IPS DF 6.9 (cell line): ENCODE measurements at regions not wholly inside any gene's neighbourhood (a gene's known extent, or its start where the extent isn't known, plus 50 kb on each side); places are given as distances from the start of the nearest gene placed in this dataset.

Source experiments
- DNase-seq: peaks from one replicate; pipeline ENCODE4 v3.0.0-alpha.2; 2013; ENCODE audit warnings: low read depth, low spot score
- H3K27ac ChIP-seq: one replicate; pipeline ENCODE4 v1.5.1; 2013; ENCODE audit warnings: low read length, control low read depth
- H3K27me3 ChIP-seq: 2 replicates; pipeline ENCODE4 v1.6.1; 2013; ENCODE audit warnings: mild to moderate bottlenecking, low read length; ENCODE audit not compliant: control insufficient read depth, insufficient read depth
- H3K36me3 ChIP-seq: 2 replicates; pipeline ENCODE4 v1.6.1; 2013; ENCODE audit warnings: low read length; ENCODE audit not compliant: control insufficient read depth, insufficient read depth
- H3K4me1 ChIP-seq: 2 replicates; pipeline ENCODE4 v1.6.1; 2013; ENCODE audit warnings: low read length; ENCODE audit not compliant: control insufficient read depth, insufficient read depth
- H3K4me3 ChIP-seq: 2 replicates; pipeline ENCODE4 v1.5.1; 2013; ENCODE audit warnings: mild to moderate bottlenecking, low read length
- H3K9me3 ChIP-seq: 2 replicates; pipeline ENCODE4 v1.6.1; 2013; ENCODE audit warnings: low read length, inconsistent platforms; ENCODE audit not compliant: control insufficient read depth, insufficient read depth
- WGBS: extraction: QIAGEN DNeasy Blood & Tissue Kit; methylation state at CpG from one replicate; pipeline ENCODE4 v1.1.7; 2013; ENCODE audit warnings: mixed read lengths, missing lambda C conversion rate; ENCODE audit not compliant: insufficient read length, insufficient coverage; 5-methylcytosine and 5-hydroxymethylcytosine counted together

DNA sequence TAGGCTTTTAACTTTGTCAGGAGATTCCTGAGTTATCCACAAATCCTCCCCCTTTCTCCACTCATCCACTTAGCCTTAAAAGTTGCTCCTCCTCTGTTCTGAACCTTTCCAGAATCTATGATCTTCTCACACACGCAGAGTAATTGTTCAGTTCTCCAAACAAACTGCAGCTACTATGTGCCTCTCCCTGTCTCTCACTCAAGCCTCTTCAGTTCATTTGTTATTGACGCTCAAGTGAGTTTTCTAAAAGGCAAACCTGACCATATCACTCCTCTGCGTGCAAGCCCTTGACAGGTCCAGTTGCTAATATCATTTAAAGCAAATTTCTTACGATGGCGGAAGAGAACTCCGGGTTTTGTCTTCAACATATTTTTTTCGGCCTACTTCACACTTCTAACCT, 1169.7 kb upstream of the TENM4 start:
- H3K27me3 ChIP-seq, result no peaks in the 10 kb centered on the region
- H3K4me1 ChIP-seq, result no peaks in the 10 kb centered on the region
- no peaks in the 10 kb centered on the region for H3K36me3 ChIP-seq
- DNase-seq, result no peak
- H3K27ac ChIP-seq, result no peak overlapping the region
- no CpG with 5 or more reads among the region's 7 CpGs for WGBS
- H3K4me3 ChIP-seq, result no peak overlapping the region
- no peaks in the 10 kb centered on the region for H3K9me3 ChIP-seq

DNA sequence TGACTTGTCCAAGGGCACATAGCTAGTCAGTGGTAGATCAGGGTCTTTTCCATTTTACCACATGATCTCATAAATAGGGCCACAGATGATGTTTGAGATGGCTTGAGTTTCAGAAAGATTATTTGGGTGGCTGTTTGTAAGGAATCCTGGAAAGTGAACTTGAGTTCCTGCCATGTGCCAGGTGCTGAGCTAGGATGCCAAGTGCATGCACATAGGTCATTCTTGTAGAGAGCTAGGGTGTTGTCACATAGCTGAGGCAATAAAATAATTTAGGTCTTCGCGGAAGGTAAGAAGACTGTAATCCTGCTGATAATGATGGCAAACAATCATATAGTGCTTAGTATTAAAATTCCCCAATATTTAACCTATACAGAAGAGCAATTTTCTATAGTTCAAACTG, 1162.6 kb upstream of the TENM4 start:
- WGBS, result no CpG with 5 or more reads among the region's 2 CpGs

DNA sequence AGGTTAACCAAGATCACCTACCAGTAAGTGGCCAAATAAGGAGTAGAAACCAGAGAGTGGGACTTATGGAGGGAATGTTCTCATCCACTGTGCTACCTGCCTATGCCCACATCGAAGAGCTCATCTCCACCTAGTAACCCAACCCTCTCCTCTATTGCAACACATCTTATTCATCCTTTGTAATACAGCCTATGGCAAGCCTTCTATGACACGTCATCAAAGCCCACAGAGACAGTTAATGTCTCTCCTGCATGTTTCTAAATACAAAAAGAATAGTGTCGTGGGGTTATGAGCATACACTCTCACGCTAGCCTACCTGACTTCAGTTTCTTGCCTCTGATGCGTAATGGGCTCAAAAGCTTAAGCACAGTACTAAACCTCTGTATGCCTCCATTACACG, 1158.1 kb upstream of the TENM4 start:
- no peak for DNase-seq
- no CpG with 5 or more reads among the region's 6 CpGs for WGBS
- Histone ChIP-seq H3K4me3 (no peak overlapping the region), H3K9me3 (no peaks in the 10 kb centered on the region), H3K27ac (no peak overlapping the region), H3K4me1 (no peaks in the 10 kb centered on the region), H3K36me3 (no peaks in the 10 kb centered on the region), H3K27me3 (no peaks in the 10 kb centered on the region)

More for the DNA sequence above, 1162.6 kb upstream of the TENM4 start:
- DNase-seq, result no peak
- no peaks in the 10 kb centered on the region for H3K9me3 ChIP-seq
- no peaks in the 10 kb centered on the region for H3K36me3 ChIP-seq
- H3K4me1 ChIP-seq, result no peaks in the 10 kb centered on the region
- H3K27me3 ChIP-seq, result no peaks in the 10 kb centered on the region
- no peak overlapping the region for H3K27ac ChIP-seq
- H3K4me3 ChIP-seq, result no peak overlapping the region

DNA sequence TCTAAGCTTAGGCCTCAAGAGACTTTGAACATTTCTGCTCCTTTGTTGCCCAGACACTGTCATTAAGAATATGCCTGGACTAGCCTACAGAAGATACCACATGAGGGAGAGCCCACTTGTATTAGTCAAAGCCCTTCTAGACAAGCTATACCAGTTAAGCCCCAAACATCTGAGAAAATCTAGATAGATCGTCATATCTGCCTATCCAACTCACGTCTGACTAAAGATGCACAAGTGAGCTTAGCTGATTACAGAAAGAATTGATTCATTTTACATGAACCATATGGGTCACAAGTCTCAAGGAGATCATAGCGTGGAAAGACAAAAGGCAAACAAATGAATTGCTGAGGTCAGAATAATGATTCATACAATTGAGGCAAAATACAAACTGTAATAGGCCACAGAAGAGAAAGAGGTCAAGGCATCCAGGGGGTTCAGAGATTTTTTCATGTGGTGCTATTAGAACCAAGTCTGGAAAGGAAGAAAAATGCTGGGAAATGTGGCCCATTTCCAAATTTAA, 1155.5 kb upstream of the TENM4 start:
- no peak for DNase-seq
- no peaks in the 10 kb centered on the region for H3K27me3 ChIP-seq
- H3K36me3 ChIP-seq, result no peaks in the 10 kb centered on the region
- WGBS, result no CpG with 5 or more reads among the region's 3 CpGs
- H3K4me1 ChIP-seq, result no peaks in the 10 kb centered on the region
- no peak overlapping the region for H3K4me3 ChIP-seq
- no peak overlapping the region for H3K27ac ChIP-seq
- no peaks in the 10 kb centered on the region for H3K9me3 ChIP-seq

DNA sequence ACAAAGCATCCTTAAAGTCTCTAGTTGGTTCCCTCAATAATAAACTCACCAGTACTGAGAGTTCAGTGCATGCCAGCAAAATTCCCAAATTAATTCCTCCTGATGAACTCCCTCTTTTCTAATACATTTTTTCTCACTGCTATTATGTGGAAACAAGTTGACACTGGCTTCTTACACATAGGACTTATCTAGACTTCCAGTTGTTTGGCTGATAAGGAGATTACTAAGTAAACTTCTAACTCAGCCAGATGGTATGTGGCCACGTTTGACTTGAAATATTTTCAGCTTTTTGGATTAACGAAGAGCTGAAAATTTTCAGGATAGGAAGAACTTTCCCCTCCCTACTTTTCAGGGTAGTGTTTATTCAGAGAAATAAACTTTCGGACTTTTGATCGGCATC, 1154.2 kb upstream of the TENM4 start:
- Histone ChIP-seq H3K9me3 (no peaks in the 10 kb centered on the region), H3K27ac (no peak overlapping the region), H3K4me1 (no peaks in the 10 kb centered on the region), H3K4me3 (no peak overlapping the region), H3K27me3 (no peaks in the 10 kb centered on the region), H3K36me3 (no peaks in the 10 kb centered on the region)
- DNase-seq, result no peak
- no CpG with 5 or more reads among the region's 4 CpGs for WGBS

DNA sequence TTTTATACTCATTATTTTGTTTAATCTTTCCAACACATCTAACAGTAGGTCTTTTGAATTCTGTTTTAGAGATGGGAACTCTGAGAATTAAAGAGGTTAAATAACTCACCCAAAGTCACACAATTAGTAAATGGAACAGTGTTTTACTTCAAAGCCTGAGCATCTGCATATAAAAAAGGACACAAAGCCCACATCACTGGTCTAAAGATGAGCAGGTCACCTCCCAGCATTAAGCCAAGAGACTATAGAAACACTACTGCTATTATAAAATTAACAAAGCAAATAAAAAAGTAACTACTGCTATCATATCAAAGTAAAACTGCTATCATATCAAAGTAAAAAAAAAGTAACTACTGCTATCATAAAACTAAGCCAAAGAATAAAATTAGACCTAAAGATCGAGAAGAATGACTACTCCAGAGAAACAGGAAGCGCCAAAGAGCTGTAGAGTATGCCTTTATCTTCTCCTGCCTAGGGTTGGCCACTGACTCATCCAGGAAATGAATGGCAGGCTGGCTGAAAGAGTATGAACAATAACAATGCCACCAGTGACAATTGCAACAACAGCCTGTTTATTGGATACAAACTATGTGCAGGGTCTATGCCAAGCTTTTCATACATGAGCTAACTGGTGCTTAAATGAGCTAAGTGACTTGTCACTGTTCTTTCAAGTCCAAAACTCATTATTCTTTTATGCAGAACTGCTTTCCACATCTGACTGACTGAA, 1153.0 kb upstream of the TENM4 start:
- no peaks in the 10 kb centered on the region for H3K27me3 ChIP-seq
- no peak for DNase-seq
- H3K9me3 ChIP-seq, result no peaks in the 10 kb centered on the region
- H3K4me1 ChIP-seq, result no peaks in the 10 kb centered on the region
- H3K4me3 ChIP-seq, result no peak overlapping the region
- no peaks in the 10 kb centered on the region for H3K36me3 ChIP-seq
- no peak overlapping the region for H3K27ac ChIP-seq
- WGBS, result no CpG with 5 or more reads among the region's 2 CpGs

DNA sequence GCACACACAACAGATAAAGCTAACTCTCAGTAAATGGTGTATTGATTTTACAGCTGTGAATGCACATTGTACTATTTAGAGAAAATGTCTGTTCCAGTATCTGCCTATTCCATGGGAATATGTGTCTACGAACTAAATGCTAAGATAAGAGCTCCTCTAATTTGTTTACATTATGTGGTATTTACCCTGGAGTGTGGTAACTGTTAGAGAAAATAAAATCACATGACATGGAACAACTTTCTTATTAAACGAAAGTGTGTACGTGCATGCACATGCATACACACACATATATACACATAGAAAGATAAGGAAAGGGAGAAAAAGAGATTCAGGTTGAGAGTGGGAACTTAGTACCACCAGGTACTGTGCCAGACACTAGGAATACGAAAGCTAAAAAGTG, 1151.7 kb upstream of the TENM4 start:
- WGBS, result no CpG with 5 or more reads among the region's 4 CpGs
- Histone ChIP-seq H3K36me3 (no peaks in the 10 kb centered on the region), H3K27ac (no peak overlapping the region), H3K4me1 (no peaks in the 10 kb centered on the region), H3K27me3 (no peaks in the 10 kb centered on the region), H3K4me3 (no peak overlapping the region), H3K9me3 (no peaks in the 10 kb centered on the region)
- DNase-seq, result no peak

DNA sequence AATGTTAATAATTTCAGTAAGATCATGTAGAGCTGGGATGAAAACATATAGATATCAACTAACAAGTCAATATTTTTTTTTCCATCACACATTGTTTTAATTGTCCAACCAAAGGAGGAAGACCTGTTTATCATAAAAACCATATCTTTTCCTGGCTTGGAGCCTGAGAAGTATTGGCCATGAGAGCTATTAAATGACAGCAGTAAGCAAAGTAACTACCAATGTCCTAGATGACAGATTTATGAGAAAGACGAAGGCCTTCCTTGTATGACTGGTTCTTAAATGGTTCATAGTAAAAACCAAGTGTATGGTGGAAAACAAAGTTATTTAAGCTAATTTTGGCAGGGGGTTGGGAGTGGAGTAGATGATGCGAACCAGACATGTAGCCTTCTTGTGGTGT, 1147.1 kb upstream of the TENM4 start:
- DNase-seq, result no peak
- no peaks in the 10 kb centered on the region for H3K36me3 ChIP-seq
- WGBS, result no CpG with 5 or more reads among the region's 2 CpGs
- H3K9me3 ChIP-seq, result no peaks in the 10 kb centered on the region
- H3K27ac ChIP-seq, result no peak overlapping the region
- H3K4me1 ChIP-seq, result no peaks in the 10 kb centered on the region
- H3K27me3 ChIP-seq, result no peaks in the 10 kb centered on the region
- no peak overlapping the region for H3K4me3 ChIP-seq

DNA sequence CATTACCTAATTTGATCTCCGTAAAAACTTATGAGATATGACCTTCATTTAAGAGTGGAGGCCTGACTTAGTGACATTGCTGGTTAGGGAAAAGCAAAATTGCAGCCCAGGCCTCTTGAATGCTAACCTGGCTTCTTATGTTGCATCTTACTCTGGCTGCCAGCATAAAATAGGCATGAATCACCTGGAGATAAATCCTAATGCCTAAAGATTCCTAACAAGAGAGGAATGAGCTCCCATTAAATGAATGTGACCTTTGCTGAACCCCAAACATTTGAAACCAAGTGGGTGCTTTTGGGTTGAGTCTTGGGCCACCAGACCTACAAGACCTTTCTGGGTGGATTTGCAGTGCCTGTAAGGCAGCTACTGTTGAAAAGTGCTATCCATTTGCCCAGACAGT, 1145.6 kb upstream of the TENM4 start:
- Histone ChIP-seq H3K4me3 (no peak overlapping the region), H3K27ac (no peak overlapping the region), H3K4me1 (no peaks in the 10 kb centered on the region), H3K9me3 (no peaks in the 10 kb centered on the region), H3K27me3 (no peaks in the 10 kb centered on the region), H3K36me3 (no peaks in the 10 kb centered on the region)
- DNase-seq, result no peak
- no CpG with 5 or more reads among the region's 1 CpG for WGBS

DNA sequence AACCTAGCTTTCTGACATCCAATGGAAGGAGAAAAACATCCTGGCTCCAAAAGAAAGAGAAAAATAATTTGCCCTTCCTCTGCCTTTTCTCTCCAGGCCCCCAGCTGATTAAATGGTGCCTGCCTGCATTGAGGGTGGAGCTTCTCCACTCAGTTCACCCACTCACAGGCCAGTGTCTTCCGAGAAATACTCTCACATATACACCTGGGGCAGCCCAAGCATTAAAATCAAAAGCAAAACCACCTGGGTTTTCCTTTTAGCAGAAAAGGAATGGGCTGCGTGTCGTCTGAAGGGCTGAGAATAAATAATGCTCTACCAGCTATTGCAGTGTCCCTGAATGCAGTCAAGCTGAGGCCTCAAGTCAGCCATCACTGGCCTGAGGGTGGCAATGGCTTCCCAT, 1143.8 kb upstream of the TENM4 start:
- H3K36me3 ChIP-seq, result no peaks in the 10 kb centered on the region

DNA sequence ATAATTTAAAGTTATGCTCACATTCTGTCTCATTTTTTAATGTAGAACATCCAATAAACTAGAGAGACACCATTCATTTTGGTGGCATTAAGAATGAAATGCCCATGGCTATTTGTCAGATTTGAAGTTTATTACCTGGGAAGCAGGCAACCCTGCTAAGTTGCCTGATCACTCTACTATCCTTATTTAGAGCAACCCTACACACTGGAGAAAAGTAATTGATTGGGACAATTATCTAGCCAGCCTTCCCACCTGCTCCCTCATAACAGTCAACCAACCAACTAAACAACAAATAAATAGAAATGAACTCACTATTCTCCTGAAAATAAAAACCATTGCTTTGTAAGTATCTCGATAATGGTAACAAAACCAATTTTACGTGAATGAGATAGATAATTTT, 1129.0 kb upstream of the TENM4 start:
- no CpG with 5 or more reads among the region's 2 CpGs for WGBS
- DNase-seq, result no peak
- Histone ChIP-seq H3K4me1 (no peaks in the 10 kb centered on the region), H3K4me3 (no peak overlapping the region), H3K9me3 (no peaks in the 10 kb centered on the region), H3K36me3 (no peaks in the 10 kb centered on the region), H3K27me3 (no peaks in the 10 kb centered on the region), H3K27ac (no peak overlapping the region)

More for the DNA sequence above, 1143.8 kb upstream of the TENM4 start:
- no peaks in the 10 kb centered on the region for H3K4me1 ChIP-seq
- no peak overlapping the region for H3K27ac ChIP-seq
- DNase-seq, result no peak
- H3K4me3 ChIP-seq, result no peak overlapping the region
- H3K27me3 ChIP-seq, result no peaks in the 10 kb centered on the region
- WGBS, result no CpG with 5 or more reads among the region's 3 CpGs
- no peaks in the 10 kb centered on the region for H3K9me3 ChIP-seq
